H1 (cell line): ENCODE measurements at regions not wholly inside any gene's neighbourhood (a gene's known extent, or its start where the extent isn't known, plus 50 kb on each side); places are given as distances from the start of the nearest gene placed in this dataset.

Source experiments
- CHD2 ChIP-seq: IDR thresholded peaks from 2 replicates; pipeline ENCODE4 v1.6.1; 2012; ENCODE audit warnings: low read length, improper control_type of control experiment
- TF ChIP-seq, protein P1 (sequence below): fragments of 300-600 bp; sonication (generic); IDR thresholded peaks from 2 replicates; pipeline ENCODE4 v1.7.1; 2012; ENCODE audit warnings: low read length, moderate library complexity, mild to moderate bottlenecking, inconsistent platforms; ENCODE audit not compliant: insufficient replicate concordance

DNA sequence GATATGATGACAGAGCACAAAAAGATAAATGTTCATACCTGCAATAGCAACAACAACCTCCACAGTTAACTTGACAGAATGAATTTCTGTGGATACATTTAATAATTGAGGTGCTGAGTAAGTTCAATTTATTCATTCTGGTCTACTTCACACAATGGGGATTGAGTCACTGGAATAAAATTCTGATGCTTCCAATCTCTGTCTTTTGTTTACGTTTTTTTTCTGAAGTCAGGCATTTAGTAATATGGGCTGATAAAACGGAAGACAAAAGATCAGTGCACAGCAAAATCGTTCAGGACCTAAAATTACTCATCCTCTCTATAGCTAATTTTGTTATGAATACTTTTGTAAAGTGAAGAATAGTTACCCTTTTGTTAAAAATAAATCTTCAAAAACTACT lies 565.9 kb upstream of the CCDC54 start (continued):
- TF ChIP-seq CHD2 = no peak
- TF ChIP-seq, protein P1, sequence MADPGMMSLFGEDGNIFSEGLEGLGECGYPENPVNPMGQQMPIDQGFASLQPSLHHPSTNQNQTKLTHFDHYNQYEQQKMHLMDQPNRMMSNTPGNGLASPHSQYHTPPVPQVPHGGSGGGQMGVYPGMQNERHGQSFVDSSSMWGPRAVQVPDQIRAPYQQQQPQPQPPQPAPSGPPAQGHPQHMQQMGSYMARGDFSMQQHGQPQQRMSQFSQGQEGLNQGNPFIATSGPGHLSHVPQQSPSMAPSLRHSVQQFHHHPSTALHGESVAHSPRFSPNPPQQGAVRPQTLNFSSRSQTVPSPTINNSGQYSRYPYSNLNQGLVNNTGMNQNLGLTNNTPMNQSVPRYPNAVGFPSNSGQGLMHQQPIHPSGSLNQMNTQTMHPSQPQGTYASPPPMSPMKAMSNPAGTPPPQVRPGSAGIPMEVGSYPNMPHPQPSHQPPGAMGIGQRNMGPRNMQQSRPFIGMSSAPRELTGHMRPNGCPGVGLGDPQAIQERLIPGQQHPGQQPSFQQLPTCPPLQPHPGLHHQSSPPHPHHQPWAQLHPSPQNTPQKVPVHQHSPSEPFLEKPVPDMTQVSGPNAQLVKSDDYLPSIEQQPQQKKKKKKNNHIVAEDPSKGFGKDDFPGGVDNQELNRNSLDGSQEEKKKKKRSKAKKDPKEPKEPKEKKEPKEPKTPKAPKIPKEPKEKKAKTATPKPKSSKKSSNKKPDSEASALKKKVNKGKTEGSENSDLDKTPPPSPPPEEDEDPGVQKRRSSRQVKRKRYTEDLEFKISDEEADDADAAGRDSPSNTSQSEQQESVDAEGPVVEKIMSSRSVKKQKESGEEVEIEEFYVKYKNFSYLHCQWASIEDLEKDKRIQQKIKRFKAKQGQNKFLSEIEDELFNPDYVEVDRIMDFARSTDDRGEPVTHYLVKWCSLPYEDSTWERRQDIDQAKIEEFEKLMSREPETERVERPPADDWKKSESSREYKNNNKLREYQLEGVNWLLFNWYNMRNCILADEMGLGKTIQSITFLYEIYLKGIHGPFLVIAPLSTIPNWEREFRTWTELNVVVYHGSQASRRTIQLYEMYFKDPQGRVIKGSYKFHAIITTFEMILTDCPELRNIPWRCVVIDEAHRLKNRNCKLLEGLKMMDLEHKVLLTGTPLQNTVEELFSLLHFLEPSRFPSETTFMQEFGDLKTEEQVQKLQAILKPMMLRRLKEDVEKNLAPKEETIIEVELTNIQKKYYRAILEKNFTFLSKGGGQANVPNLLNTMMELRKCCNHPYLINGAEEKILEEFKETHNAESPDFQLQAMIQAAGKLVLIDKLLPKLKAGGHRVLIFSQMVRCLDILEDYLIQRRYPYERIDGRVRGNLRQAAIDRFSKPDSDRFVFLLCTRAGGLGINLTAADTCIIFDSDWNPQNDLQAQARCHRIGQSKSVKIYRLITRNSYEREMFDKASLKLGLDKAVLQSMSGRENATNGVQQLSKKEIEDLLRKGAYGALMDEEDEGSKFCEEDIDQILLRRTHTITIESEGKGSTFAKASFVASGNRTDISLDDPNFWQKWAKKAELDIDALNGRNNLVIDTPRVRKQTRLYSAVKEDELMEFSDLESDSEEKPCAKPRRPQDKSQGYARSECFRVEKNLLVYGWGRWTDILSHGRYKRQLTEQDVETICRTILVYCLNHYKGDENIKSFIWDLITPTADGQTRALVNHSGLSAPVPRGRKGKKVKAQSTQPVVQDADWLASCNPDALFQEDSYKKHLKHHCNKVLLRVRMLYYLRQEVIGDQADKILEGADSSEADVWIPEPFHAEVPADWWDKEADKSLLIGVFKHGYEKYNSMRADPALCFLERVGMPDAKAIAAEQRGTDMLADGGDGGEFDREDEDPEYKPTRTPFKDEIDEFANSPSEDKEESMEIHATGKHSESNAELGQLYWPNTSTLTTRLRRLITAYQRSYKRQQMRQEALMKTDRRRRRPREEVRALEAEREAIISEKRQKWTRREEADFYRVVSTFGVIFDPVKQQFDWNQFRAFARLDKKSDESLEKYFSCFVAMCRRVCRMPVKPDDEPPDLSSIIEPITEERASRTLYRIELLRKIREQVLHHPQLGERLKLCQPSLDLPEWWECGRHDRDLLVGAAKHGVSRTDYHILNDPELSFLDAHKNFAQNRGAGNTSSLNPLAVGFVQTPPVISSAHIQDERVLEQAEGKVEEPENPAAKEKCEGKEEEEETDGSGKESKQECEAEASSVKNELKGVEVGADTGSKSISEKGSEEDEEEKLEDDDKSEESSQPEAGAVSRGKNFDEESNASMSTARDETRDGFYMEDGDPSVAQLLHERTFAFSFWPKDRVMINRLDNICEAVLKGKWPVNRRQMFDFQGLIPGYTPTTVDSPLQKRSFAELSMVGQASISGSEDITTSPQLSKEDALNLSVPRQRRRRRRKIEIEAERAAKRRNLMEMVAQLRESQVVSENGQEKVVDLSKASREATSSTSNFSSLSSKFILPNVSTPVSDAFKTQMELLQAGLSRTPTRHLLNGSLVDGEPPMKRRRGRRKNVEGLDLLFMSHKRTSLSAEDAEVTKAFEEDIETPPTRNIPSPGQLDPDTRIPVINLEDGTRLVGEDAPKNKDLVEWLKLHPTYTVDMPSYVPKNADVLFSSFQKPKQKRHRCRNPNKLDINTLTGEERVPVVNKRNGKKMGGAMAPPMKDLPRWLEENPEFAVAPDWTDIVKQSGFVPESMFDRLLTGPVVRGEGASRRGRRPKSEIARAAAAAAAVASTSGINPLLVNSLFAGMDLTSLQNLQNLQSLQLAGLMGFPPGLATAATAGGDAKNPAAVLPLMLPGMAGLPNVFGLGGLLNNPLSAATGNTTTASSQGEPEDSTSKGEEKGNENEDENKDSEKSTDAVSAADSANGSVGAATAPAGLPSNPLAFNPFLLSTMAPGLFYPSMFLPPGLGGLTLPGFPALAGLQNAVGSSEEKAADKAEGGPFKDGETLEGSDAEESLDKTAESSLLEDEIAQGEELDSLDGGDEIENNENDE = no peak
